ENCODE measurements at regions not wholly inside any gene's neighbourhood (a gene's known extent, or its start where the extent isn't known, plus 50 kb on each side); places are given as distances from the start of the nearest gene placed in this dataset.

DNA sequence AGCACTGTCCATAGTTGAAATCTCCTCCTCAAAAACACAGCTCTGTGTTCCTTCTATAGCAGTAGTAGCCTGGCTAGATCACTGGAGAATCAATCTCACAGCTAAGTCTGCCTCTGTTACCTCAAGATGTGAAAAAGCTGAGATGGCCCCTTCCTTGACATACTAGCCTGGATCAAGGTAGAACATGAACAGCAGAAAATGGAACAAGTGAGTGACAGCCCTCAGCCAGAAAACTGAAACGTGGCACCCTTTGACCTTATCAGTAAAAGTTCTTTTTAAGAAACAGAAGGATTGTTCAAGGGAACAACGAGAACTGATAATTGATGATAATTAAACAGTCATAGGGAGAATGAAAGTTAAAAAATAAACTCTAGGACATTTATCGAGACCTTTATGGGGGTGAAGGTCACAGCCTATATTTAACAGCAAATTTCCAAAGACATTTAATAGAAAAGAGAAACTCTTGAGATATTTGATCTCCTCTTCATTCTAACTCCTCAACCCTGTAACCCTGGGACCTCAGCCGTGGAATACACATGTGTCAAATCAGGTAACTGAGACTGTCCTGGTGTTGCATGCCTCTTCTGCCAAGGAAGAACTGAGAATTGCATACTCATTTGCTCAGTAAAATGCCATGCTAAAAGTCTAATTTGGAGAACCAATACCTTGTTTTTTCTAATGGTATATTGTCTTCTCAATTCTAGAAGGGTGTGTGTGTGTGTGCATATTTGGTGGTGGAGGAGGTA, 258.0 kb upstream of the ATP2B1 start:
- CTCF ChIA-PET: no interaction called here
- POLR2A ChIA-PET: no interaction called here
- H3K4me3 Mint-ChIP-seq: no peak overlapping the region
- no peaks in the 10 kb centered on the region for H3K9me3 Mint-ChIP-seq (ENCODE audit: insufficient read depth)
- DNase-seq (no peak), ATAC-seq (no peak)
- no peak overlapping the region for H3K27ac Mint-ChIP-seq
- no peaks in the 10 kb centered on the region for H3K4me1 Mint-ChIP-seq (ENCODE audit: low read depth)
- H3K36me3 Mint-ChIP-seq (ENCODE audit: low read depth): no peaks in the 10 kb centered on the region
- H3K27me3 Mint-ChIP-seq (ENCODE audit: low read depth): no peaks in the 10 kb centered on the region

DNA sequence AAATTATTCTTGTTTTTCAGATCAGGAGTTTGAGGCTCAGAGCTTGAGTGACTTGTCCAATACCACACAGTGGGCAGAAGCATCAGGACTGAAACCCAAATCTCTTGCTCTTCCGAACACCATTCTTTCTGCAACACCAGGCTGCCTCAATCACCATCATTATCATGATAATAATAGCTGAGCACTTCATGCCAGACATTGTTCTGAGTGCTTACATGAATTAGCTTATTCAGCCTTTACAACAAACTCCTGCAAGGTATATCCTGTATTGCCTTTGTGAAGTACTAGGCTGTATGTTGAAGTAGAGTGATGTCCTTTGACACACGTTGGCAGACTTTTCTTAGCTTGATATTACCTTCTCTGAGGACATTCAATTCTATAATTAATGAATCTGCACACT, 257.4 kb upstream of the ATP2B1 start:
- CTCF ChIA-PET: no interaction called here
- POLR2A ChIA-PET: no interaction called here
- no peak for DNase-seq
- no peak overlapping the region for H3K4me3 Mint-ChIP-seq
- no peaks in the 10 kb centered on the region for H3K9me3 Mint-ChIP-seq (ENCODE audit: insufficient read depth)
- no peaks in the 10 kb centered on the region for H3K27me3 Mint-ChIP-seq (ENCODE audit: low read depth)
- H3K36me3 Mint-ChIP-seq (ENCODE audit: low read depth): no peaks in the 10 kb centered on the region
- peaks cover 2% of the 10 kb centered on the region for H3K4me1 Mint-ChIP-seq (ENCODE audit: low read depth)
- ATAC-seq: no peak
- H3K27ac Mint-ChIP-seq: no peak overlapping the region

DNA sequence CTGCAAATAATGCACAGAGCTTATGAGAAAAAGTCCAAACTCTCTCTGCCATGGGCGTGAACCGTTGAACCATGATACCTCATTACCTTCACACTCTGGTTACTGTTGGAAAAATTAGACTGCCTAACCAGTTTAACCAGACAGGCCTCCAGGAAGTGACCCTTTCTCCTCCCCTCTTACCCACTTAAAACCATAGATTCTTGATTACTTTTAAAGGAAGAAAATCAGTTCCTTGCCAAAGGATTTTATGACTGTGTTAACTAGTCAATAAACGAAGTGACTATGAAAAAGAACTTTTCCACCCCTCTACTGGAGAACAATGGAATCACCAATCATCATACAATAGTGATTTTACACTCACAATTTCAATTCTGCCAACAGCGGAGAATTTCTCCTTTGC, 254.0 kb upstream of the ATP2B1 start:
- ChIA-PET CTCF (interaction anchor here (0.8 kb wide), 1 partner anchor 419 kb away, joined by 4 read pairs; no protein-coding TSS in a partner anchor), POLR2A (no interaction called here)
- no peak overlapping the region for H3K27ac Mint-ChIP-seq
- H3K4me1 Mint-ChIP-seq (ENCODE audit: low read depth): peaks cover 8% of the 10 kb centered on the region
- no peaks in the 10 kb centered on the region for H3K27me3 Mint-ChIP-seq (ENCODE audit: low read depth)
- no peak for DNase-seq
- H3K36me3 Mint-ChIP-seq (ENCODE audit: low read depth): no peaks in the 10 kb centered on the region
- no peak overlapping the region for H3K4me3 Mint-ChIP-seq
- no peaks in the 10 kb centered on the region for H3K9me3 Mint-ChIP-seq (ENCODE audit: insufficient read depth)
- ATAC-seq: no peak

DNA sequence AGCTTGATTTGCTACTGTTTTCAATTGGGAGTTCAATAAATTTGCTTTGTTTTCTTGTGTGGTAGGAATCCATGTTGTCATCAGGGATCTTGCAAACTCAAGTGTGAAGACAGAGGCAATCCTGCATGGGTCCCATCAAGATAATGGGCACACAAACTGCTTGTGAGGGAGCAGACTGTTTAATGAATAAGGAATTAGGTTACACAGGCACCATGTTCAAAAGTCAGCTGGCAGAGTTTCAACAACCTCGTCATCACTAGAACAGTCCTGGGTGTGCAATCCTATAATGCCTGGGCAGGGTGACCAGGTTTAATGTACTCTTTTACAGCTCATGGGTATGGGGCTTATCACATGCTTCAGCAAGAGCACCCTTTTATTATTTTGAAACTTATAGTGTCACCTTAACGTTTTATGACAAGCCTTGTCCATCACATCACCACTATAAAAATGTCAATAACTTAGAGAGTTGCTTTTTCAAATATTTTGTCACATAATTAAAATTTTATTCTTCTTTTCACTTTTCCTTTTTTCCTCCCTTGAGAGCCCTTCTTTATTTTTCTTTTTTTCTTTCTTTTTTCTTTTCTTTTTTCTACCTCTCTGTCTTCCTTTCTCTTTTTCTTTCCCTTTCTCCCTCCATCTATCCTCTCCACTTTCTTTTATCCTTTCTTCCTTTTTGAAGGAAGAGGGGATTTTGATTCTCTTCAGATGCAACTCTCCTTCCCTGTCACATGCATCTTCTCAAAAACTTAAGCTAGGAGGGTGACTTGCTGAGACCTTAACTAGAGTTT, 252.2 kb upstream of the ATP2B1 start:
- H3K27ac Mint-ChIP-seq: no peak overlapping the region

DNA sequence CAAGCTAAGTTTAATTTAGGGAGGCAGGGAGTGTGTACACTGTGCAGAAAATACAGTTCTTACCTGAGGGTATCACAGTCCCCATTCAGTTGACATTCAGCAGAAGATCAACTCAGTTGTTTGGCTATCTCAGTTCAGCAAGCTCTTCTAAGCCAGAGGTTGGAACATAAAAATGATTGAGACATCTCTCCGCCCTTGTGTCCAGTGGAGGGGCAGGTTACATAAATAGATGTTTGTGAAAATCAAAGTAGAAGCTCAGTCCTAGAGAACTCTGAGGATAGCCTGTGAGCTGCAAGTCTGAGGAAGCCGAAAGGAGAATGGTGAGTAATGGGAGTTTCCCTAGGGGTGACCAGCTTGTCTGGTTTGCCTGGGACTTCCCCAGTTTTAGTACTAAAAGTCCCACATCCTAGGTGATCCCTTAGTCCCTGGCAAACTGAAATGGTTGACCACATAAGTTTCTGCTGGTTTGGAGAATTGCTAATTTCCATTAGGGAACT, 251.4 kb upstream of the ATP2B1 start:
- ATAC-seq (no peak), DNase-seq (no peak)
- Mint-ChIP-seq H3K9me3 (ENCODE audit: insufficient read depth) (no peaks in the 10 kb centered on the region), H3K4me1 (ENCODE audit: low read depth) (peaks cover 8% of the 10 kb centered on the region), H3K27ac (no peak overlapping the region), H3K27me3 (ENCODE audit: low read depth) (no peaks in the 10 kb centered on the region), H3K4me3 (no peak overlapping the region), H3K36me3 (ENCODE audit: low read depth) (no peaks in the 10 kb centered on the region)
- ChIA-PET CTCF (interaction anchor here (0.6 to 2.1 kb wide), 3 partner anchors 9 to 416 kb away, joined by 3 to 12 read pairs (median 4); no protein-coding TSS in a partner anchor), POLR2A (interaction anchor here (0.6 to 1.6 kb wide), 2 partner anchors 232 to 251 kb away, joined by 3 to 6 read pairs; no protein-coding TSS in a partner anchor)

More for the DNA sequence above, 252.2 kb upstream of the ATP2B1 start:
- no peak overlapping the region for H3K4me3 Mint-ChIP-seq
- no peaks in the 10 kb centered on the region for H3K9me3 Mint-ChIP-seq (ENCODE audit: insufficient read depth)
- no peaks in the 10 kb centered on the region for H3K36me3 Mint-ChIP-seq (ENCODE audit: low read depth)
- DNase-seq (no peak), ATAC-seq (no peak)
- CTCF ChIA-PET: interaction anchor here (1.3 to 2.1 kb wide), 2 partner anchors 10 to 41 kb away, joined by 3 to 12 read pairs; no protein-coding TSS in a partner anchor
- peaks cover 8% of the 10 kb centered on the region for H3K4me1 Mint-ChIP-seq (ENCODE audit: low read depth)
- no peaks in the 10 kb centered on the region for H3K27me3 Mint-ChIP-seq (ENCODE audit: low read depth)
- POLR2A ChIA-PET: interaction anchor here (1.6 kb wide), 1 partner anchor 252 kb away, joined by 3 read pairs; no protein-coding TSS in a partner anchor

DNA sequence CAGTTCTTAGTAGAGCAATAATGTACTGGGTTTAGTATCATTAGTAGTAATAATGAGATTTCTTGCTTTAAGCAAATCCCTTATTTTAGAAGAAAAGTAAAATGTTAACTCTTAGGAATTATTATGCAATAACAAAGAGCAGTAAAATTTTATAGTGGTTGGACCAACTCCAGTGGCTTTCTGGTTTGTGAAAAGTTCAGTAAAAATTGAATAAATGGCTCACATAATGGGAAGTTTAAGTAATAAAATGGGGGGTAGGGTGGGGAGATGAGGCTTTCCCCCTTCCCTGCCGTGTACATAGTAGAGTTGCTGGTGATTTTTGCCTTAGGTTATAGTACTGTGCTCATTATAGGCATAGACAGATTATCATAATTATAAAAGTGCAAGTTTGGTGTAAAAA, 250.5 kb upstream of the ATP2B1 start:
- POLR2A ChIA-PET: no interaction called here
- DNase-seq (no peak), ATAC-seq (no peak)
- no peaks in the 10 kb centered on the region for H3K36me3 Mint-ChIP-seq (ENCODE audit: low read depth)
- no peaks in the 10 kb centered on the region for H3K27me3 Mint-ChIP-seq (ENCODE audit: low read depth)
- peaks cover 8% of the 10 kb centered on the region for H3K4me1 Mint-ChIP-seq (ENCODE audit: low read depth)
- H3K27ac Mint-ChIP-seq: no peak overlapping the region
- no peaks in the 10 kb centered on the region for H3K9me3 Mint-ChIP-seq (ENCODE audit: insufficient read depth)
- CTCF ChIA-PET: interaction anchor here (0.6 kb wide), 1 partner anchor 415 kb away, joined by 4 read pairs; no protein-coding TSS in a partner anchor
- no peak overlapping the region for H3K4me3 Mint-ChIP-seq

DNA sequence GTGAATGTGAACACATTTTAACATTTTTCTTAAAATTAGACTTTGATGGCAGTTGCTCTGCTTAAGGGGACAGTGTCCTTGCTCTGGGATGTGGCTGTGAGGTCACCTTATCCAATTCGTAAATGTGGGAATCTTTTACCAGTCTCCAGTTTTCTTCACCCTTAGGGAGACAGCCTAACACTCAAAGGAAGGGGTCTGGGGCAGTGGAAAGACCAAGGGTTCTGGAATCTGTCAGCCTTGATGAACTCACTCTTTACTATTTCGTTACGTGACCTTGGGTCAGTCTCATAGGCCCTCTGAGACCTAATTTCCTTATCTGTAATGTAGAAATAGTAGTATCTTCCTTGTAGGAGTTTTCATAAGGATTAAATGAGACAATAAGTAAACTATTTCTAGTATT, 245.6 kb upstream of the ATP2B1 start:
- no peaks in the 10 kb centered on the region for H3K36me3 Mint-ChIP-seq (ENCODE audit: low read depth)
- no peaks in the 10 kb centered on the region for H3K9me3 Mint-ChIP-seq (ENCODE audit: insufficient read depth)
- CTCF ChIA-PET: no interaction called here
- DNase-seq (no peak), ATAC-seq (no peak)
- H3K4me3 Mint-ChIP-seq: no peak overlapping the region
- H3K4me1 Mint-ChIP-seq (ENCODE audit: low read depth): peaks cover 17% of the 10 kb centered on the region
- H3K27me3 Mint-ChIP-seq (ENCODE audit: low read depth): no peaks in the 10 kb centered on the region
- H3K27ac Mint-ChIP-seq: no peak overlapping the region
- POLR2A ChIA-PET: no interaction called here

DNA sequence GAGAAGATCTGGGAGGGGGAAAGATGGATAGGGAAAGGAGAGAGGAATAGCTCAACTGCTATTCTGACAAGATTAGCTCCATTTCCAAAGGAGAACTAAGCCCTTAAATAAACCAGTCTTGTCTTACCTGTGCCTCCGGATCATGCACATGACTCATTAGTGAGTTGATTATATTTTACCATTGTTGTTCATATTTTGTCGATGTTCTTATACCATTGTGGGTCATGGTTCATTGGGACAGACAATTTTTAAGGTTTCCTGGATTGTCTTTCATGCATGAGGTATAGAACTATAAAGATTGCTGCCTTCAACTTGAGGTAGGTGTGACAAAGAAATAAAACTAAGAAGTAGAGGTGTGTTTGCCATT, 243.0 kb upstream of the ATP2B1 start:
- Mint-ChIP-seq H3K27me3 (ENCODE audit: low read depth) (no peaks in the 10 kb centered on the region), H3K4me1 (ENCODE audit: low read depth) (peaks cover 20% of the 10 kb centered on the region), H3K9me3 (ENCODE audit: insufficient read depth) (no peaks in the 10 kb centered on the region), H3K36me3 (ENCODE audit: low read depth) (no peaks in the 10 kb centered on the region), H3K4me3 (no peak overlapping the region), H3K27ac (no peak overlapping the region)
- ChIA-PET CTCF (interaction anchor here (2.4 kb wide), 1 partner anchor 9 kb away, joined by 12 read pairs; no protein-coding TSS in a partner anchor), POLR2A (no interaction called here)
- no peak for ATAC-seq
- DNase-seq: no peak

DNA sequence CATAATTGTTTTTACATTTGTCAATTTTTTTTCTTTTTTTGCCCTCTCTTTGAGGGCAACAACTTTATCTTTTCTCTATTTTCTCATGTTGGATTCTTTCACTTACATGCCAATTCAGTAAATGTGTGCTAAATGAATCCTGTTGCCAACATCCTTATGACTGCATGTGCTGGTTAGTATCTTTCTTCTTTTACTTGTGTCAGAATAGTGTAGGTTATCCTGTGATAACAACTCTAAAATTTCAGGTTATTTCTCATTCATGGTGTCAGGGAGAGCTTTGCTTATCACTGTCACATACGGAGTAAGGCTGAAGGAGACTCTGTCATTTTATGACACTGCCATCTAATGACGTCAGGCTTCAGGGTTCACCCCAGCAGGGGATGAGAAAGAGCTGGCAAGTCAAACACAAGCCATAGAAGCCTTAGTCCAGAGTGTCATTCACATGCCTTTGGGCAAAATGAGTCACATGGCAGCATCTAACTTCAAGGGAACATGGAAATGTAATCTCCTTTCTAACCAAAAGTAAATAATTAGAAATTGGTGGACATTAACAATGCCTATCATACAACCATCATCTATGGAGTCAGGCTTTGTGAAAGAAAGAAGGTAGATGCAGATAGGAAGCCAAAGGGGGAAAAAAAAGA, 242.5 kb upstream of the ATP2B1 start:
- ChIA-PET CTCF (interaction anchor here (0.5 to 2.4 kb wide), 4 partner anchors 9 to 408 kb away, joined by 3 to 12 read pairs (median 6); no protein-coding TSS in a partner anchor), POLR2A (no interaction called here)
- Mint-ChIP-seq H3K4me3 (no peak overlapping the region), H3K4me1 (ENCODE audit: low read depth) (peaks cover 20% of the 10 kb centered on the region), H3K9me3 (ENCODE audit: insufficient read depth) (no peaks in the 10 kb centered on the region), H3K36me3 (ENCODE audit: low read depth) (no peaks in the 10 kb centered on the region), H3K27ac (no peak overlapping the region), H3K27me3 (ENCODE audit: low read depth) (no peaks in the 10 kb centered on the region)
- ATAC-seq: no peak
- no peak for DNase-seq

DNA sequence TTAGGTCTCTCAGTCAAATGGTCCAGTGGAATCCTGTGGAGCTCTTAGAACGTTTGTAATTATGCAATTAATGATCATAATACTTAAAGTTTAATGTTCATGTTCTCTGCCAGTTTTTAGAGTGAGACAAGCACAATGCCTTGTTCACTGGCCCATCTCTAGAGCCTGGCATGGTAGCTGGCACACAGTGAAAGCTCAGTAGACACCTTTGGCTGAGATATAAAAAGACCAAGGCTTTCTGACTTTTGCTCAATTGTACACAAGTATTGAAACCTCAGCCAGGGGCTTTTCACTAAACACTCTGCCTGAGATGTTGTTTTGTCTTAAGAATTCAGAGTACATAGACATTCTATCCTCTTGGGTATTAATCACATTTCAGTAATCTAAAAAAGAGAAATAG, 241.8 kb upstream of the ATP2B1 start:
- H3K9me3 Mint-ChIP-seq (ENCODE audit: insufficient read depth): no peaks in the 10 kb centered on the region
- POLR2A ChIA-PET: interaction anchor here (0.7 to 1.1 kb wide), 2 partner anchors 87 to 241 kb away, joined by 4 read pairs; no protein-coding TSS in a partner anchor
- no peaks in the 10 kb centered on the region for H3K27me3 Mint-ChIP-seq (ENCODE audit: low read depth)
- no peaks in the 10 kb centered on the region for H3K36me3 Mint-ChIP-seq (ENCODE audit: low read depth)
- H3K4me3 Mint-ChIP-seq: no peak overlapping the region
- H3K4me1 Mint-ChIP-seq (ENCODE audit: low read depth): peaks cover 20% of the 10 kb centered on the region
- H3K27ac Mint-ChIP-seq: no peak overlapping the region
- ATAC-seq (peak; percentile 6), DNase-seq (no peak)
- CTCF ChIA-PET: interaction anchor here (1.0 to 2.4 kb wide), 8 partner anchors 10 to 407 kb away, joined by 3 to 12 read pairs (median 4); no protein-coding TSS in a partner anchor

DNA sequence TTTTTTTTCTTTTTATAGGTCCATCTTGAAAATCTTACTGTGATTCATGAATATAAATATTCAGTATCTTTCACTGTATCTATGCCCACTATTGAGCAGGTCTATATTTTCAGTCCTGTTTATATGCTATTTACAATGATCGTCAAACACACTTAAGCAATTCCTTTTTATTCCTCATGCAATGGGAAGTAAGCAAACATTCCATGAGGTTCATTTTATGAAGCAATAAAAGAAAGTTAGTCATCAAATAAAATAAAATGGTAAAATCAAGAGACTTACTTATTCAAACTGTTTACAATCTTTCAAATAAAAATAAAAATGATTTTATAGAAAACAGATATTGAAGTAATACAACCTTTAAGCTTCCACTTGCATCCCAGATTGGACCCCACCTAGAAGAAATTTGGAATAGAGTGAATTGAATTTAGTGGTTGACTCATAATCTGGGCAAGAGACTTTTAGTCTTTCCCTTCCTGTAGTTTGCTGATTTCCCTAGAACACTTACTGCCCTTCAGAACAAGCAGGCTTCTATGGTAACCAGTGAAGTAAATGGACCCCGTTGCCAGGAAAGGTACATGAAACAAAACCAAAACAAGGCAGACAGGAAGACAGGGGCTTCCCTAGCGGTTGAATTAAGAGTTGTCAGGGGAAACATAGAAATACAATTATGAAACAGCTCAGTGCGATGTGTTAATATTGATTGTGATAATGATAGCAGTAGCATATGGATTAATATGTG, 241.0 kb upstream of the ATP2B1 start:
- peak; percentile 69 for DNase-seq
- no peaks in the 10 kb centered on the region for H3K9me3 Mint-ChIP-seq (ENCODE audit: insufficient read depth)
- H3K27ac Mint-ChIP-seq: peak overlapping the region; percentile 2

More for the DNA sequence above, 241.0 kb upstream of the ATP2B1 start:
- ChIA-PET POLR2A (interaction anchor here (0.7 to 1.1 kb wide), 2 partner anchors 86 to 240 kb away, joined by 4 read pairs; no protein-coding TSS in a partner anchor), CTCF (interaction anchor here (0.7 to 2.4 kb wide), 10 partner anchors 11 to 406 kb away, joined by 3 to 12 read pairs (median 4); no protein-coding TSS in a partner anchor)
- H3K4me3 Mint-ChIP-seq: no peak overlapping the region
- peak; percentile 93 for ATAC-seq
- H3K4me1 Mint-ChIP-seq (ENCODE audit: low read depth): peaks cover 20% of the 10 kb centered on the region
- no peaks in the 10 kb centered on the region for H3K27me3 Mint-ChIP-seq (ENCODE audit: low read depth)
- no peaks in the 10 kb centered on the region for H3K36me3 Mint-ChIP-seq (ENCODE audit: low read depth)
